Lower leg skin (tissue), 3 donors: ENCODE measurements at regions not wholly inside any gene's neighbourhood (a gene's known extent, or its start where the extent isn't known, plus 50 kb on each side); places are given as distances from the start of the nearest gene placed in this dataset.

ENCODE experiments used
- CTCF ChIP-seq, 3 donors: fragments of 450-650 bp; IDR thresholded peaks; one replicate each; pipeline ENCODE4 v1.5.1; 2016; ENCODE audit warnings: antibody characterized with exemption in 3 of 3, mild to moderate bottlenecking in 3 of 3, moderate library complexity in 2 of 3
- POLR2A ChIP-seq, 2 donors: fragments of 450-650 bp; IDR thresholded peaks; one replicate each; pipeline ENCODE4 v1.6.1; 2016 to 2017; ENCODE audit warnings: antibody characterized with exemption in 2 of 2, mild to moderate bottlenecking in 1 of 2, moderate library complexity in 1 of 2

GRCh38 chr6:48630511-48630910 is 519.5 kb upstream of the PTCHD4 start:
- TF ChIP-seq CTCF (IDR thresholded peaks at IDR 0.05) (no peak), POLR2A (IDR thresholded peaks at IDR 0.05) (no peak)
